HL-60/S4 treated with retinoic acid at 250 ng/mL for 4 days and 3 days (cell line): ENCODE measurements at regions not wholly inside any gene's neighbourhood (a gene's known extent, or its start where the extent isn't known, plus 50 kb on each side); places are given as distances from the start of the nearest gene placed in this dataset.
"Not testable (repeated sequence)": the region's sequence is repeated elsewhere in the genome, so short reads cannot be mapped to it uniquely, and the experiment has no call there.

Experiments used
- in situ Hi-C: fragments of 300-500 bp; cut with MboI; formaldehyde crosslinking; loops from 2 replicates; pipeline ENCODE4 v1.7.0; 2022; ENCODE audit warnings: low sequenced_read_pairs

GRCh38 chr1:219324629-219325367 lies 151.1 kb downstream of the LYPLAL1 start:
- in situ Hi-C loops, result no loop called here

DNA sequence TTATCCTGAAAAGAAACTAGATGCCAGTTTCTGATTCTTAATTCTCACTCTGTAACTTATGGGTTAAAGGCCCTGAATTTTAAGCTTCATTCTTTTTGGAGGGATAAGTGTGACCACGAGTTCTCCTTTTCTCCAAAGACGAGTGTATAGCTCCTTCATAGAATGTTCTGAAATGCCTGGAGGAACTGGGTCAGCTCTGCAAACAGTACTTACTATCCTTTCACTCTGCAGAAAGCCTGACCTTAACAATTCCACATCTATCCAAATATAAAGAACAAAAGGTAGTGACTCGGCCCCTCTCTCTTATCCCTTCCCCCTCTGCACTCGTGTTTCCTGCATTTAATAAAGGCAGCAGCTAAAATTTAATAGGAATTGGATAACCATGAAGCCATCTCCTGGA lies 150.5 kb downstream of the LYPLAL1 start:
- in situ Hi-C loops, result no loop called here

GRCh38 chr1:219323426-219323825 lies 149.7 kb downstream of the LYPLAL1 start:
- in situ Hi-C loops, result no loop called here

DNA sequence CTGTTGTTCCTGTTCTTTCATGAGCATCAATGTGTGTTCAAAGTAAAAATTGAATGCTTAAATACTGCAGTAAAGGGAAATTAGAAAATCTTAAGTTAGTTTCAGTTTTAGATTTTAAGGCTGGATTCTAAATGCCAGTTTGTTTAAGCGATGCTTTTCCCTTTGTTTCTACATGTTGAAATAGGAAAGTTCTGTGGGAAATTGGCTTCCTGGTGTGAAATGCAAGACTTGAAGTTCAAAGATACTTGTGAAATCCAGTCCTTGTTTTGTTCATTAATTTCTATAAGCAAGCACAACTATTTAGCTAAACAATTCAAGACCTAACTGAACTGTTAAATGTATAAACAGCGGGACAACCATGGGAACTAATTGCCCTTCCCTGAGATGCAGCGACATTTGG lies 149.1 kb downstream of the LYPLAL1 start:
- in situ Hi-C loops, result no loop called here

DNA sequence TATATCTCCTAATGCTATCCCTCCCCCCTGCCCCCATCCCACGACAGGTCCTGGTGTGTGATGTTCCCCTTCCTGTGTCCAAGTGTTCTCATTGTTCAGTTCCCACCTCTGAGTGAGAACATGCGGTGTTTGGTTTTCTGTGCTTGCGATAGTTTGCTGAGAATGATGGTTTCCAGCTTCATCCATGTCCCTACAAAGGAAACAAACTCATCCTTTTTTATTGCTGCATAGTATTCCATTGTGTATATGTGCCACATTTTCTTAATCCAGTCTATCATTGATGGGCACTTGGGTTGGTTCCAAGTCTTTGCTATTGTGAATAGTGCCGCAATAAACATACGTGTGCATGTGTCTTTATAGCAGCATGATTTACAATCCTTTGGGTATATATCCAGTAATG lies 146.9 kb downstream of the LYPLAL1 start:
- in situ Hi-C loops, result not testable (repeated sequence)

GRCh38 chr1:219318826-219319225 lies 145.1 kb downstream of the LYPLAL1 start:
- in situ Hi-C loops, result no loop called here

DNA sequence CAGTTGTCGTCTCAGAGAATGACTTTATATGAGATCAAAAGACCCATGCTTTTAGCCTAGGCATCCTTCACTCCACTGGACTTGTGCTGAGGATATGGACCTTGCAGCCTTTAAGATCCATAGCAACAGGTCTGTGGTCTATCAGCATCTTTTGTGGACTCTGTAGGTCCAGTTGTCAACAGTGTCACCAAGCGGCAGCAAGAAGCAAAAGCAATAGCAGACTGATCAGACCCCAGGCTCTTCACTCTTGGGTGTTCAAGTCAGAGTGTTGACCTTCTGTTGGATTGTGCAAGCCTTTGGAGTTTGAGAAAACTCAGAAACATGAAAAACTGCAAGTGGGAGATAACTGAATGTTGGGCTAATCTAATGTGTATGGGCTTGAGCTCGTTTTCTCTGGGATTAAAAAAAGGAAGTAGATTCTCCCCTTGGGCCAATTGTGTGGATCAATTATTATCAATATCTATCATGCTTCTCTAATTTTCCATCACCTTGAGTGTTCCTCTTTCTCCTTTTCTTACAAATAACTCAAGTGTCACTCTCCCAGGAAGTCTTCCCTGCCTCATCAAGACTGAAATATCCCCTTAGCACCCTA lies 144.2 kb downstream of the LYPLAL1 start:
- in situ Hi-C loops, result no loop called here

GRCh38 chr1:219316066-219316465 lies 142.4 kb downstream of the LYPLAL1 start:
- in situ Hi-C loops, result no loop called here

GRCh38 chr1:219313961-219314360 lies 140.3 kb downstream of the LYPLAL1 start:
- in situ Hi-C loops, result no loop called here

- in situ Hi-C loops, result no loop called here
Observed at GRCh38 chr1:219312967-219313366, 139.3 kb downstream of the LYPLAL1 start.

DNA sequence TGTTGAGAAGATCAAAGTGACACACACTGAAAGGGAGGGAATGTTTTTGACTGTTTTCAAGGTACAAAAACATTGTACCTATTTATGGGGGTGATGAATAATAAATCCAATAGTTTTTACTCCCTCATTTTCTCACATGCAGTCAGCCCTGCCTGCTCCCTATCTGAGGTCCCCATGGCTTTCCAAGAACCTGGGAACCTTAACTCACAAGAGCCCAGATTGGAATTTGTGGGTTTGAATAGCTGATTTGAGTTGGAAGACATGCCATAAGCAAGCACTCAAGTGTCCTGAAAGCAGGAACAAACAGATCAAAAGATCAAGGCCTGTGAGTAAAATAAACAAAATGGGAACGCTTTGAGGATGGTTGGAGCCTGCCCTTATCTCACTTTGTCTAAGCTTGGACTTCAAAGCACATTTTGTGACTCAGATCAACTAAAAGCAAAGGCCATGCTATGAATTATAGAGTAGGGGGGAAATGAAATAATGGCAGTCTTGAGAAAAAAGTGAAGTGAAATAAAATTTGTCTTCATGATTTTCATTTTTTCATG lies 136.6 kb downstream of the LYPLAL1 start:
- in situ Hi-C loops, result no loop called here

DNA sequence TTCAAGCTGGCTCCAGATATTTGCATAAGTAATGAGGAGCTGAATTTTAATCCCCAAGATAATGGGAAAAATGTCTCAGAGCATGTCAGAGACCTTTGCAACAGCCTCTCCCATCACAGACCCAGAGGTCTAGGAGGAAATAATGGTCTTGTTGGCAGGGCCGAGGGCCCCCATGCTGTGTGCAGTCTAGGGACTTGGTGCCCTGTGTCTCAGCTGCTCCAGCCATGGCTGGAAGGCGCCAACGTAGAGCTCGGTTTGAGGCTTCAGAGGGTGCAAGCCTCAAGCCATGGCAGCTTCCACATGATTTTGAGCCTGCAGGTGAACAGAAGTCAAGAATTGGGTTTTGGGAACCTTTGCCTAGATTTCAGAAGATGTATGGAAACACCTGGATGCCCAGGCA lies 134.7 kb downstream of the LYPLAL1 start:
- in situ Hi-C loops, result no loop called here

GRCh38 chr1:219304227-219305226 lies 130.8 kb downstream of the LYPLAL1 start:
- in situ Hi-C loops, result no loop called here

GRCh38 chr1:219302697-219303096 lies 129.0 kb downstream of the LYPLAL1 start:
- in situ Hi-C loops, result no loop called here

GRCh38 chr1:219299420-219299819 lies 125.7 kb downstream of the LYPLAL1 start:
- in situ Hi-C loops, result no loop called here

- in situ Hi-C loops, result no loop called here
Observed at GRCh38 chr1:219298571-219299148, 125.0 kb downstream of the LYPLAL1 start.

- in situ Hi-C loops, result no loop called here
Observed at GRCh38 chr1:219296430-219297355, 123.0 kb downstream of the LYPLAL1 start.

- in situ Hi-C loops, result no loop called here
Observed at GRCh38 chr1:219294251-219294650, 120.6 kb downstream of the LYPLAL1 start.

DNA sequence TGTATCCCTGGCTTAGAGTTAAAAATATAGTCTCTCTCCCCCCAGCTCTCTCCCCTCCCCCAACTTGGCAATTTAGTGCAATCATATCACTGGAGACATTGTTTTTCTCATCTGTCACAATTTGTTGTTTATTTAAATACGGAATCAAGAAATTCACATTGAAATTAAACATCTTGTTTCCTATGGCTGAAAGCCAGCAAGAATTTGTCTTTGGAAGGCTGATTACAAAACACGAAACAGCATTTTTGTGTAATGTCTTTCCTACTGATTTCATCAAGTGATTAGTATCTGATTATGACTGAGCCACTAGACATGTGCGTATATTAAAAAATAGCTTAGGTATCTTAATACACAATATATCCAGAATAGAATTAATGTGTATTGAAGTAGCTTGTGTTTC lies 119.7 kb downstream of the LYPLAL1 start:
- in situ Hi-C loops, result no loop called here

- in situ Hi-C loops, result no loop called here
Observed at GRCh38 chr1:219292999-219293398, 119.3 kb downstream of the LYPLAL1 start.
